Posterior vena cava (tissue), 2 donors: ENCODE measurements at regions not wholly inside any gene's neighbourhood (a gene's known extent, or its start where the extent isn't known, plus 50 kb on each side); places are given as distances from the start of the nearest gene placed in this dataset.

Experiments
- DNase-seq: peaks from one replicate; pipeline ENCODE4 v3.0.0-alpha.2; 2020; ENCODE audit warnings: low spot score
- intact Hi-C, 2 donors: fragments of 100-400 bp; cut with DNase I; formaldehyde crosslinking; loops; one replicate each; pipeline versions ENCODE4 v1.14.1 to v1.14.2; 2022 to 2023
- donor health status: DM: yes; HTN: yes; CAD: no.
- donor health status: DM: yes; HTN: yes; CAD: no.

DNA sequence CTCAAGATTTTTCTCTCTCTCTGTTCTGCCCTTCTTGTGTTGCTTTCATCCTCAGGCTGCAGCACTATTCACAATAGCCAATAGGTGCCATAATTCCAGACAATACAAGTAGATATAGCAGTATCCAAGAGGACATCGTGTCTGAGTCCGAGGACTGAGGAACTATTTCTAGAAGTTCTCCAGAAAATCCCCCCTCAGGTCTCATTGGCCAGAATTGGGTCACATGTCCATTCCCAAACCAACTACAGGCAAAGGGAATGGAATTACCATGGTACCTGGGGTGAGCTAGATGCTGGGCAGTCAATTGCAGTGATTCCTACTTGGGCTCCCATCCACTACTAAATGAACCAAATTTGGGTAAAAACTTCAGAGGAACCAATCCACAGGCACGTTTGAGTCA, 301.9 kb upstream of the RASGEF1B start:
- intact Hi-C loops = no loop called here
- DNase-seq = no peak

DNA sequence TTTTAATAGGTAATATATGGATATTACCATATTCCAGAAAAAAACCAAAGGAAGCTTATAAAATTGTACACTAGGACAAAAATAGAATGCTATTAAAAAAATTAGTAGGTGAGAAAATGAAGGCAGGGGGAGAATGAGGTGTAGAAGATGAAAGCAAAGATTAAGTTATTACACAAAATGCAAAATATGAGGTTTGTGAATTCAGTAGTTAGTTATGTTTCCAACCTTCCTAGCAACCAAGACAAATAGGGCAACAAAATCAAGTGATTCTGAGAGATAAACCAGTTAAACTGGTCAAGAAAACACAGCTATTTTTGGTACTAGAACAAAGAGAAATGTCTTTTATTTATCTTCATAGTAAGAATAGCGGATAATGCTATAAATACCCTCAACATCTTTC, 300.0 kb upstream of the RASGEF1B start:
- intact Hi-C loops = no loop called here

DNA sequence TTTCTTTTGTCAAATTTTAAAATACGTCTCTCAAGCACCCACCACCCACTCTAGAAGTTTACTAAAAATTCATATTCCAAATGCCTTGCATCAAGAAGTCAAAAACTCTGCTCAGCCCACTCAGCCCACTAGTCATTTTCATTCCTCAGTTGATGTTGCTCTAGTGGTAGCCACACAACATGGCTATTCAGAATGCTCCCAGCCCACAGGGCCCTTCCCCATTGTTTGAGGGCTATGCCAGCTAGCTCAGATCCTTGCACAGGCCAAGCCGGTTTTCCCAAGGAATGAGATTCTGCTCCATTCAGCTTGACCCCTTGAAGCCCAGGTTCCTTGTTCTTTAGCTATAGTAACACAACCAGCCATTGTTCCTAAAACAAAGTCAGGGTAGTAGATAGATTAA, 297.5 kb upstream of the RASGEF1B start:
- intact Hi-C loops = no loop called here
- DNase-seq = no peak

More for the DNA sequence above, 300.0 kb upstream of the RASGEF1B start:
- DNase-seq = no peak

DNA sequence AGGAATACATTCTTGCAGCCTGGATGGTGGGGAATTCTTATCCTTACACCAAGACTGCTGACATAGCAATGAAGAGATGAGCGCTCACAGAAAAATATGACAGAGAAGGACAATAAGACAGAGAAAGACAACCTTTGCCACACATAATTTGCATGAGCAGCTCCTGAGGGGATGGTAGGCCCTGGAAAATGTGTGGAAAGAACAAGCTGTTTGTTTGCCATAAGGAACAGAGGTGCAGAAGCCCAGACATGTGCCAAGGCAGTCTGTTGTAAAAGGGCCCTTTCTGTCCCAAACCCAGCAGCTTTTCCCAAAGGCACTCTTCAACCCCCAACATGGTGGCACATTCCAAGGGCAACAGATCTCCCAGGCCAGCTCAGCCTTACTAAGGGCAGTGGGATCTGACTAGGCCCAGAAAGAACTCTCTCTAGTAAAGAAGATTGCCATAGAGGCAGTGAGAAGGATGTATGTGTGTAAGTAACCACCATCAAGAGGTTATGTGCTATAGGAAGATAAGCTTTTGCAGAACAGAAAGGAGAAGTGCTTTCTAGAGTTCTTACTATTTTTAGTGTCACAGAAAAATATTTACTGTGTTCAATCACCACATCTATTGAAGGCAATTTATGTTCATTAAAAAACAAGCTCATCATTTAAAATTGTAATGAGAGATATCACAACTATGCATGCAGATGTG, 287.0 kb upstream of the RASGEF1B start:
- DNase-seq = no peak
- intact Hi-C loops = loop anchor here in 1 of 2 donors (1.0 kb wide), 1 partner anchor 40 kb away; no protein-coding TSS in a partner anchor

DNA sequence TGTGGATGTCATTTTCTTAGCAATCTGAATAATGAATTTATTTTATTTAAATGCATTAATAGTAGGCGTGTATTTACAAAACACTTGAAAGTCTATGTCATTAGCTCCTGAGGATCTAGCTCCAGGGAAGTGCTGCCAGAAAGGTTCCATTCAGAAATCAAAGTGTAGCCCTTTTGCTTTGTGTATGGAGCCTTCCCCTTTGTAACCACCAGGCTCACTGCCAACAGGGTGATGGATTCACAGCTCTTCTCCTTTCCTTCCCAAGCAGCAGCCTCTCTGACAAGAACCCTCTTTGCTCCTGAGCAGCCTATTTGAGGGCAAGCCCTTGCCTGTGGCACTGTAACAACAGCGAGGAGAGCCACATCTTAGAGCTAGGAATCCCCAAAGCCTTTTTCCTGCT, 286.0 kb upstream of the RASGEF1B start:
- no peak for DNase-seq
- intact Hi-C loops = no loop called here

DNA sequence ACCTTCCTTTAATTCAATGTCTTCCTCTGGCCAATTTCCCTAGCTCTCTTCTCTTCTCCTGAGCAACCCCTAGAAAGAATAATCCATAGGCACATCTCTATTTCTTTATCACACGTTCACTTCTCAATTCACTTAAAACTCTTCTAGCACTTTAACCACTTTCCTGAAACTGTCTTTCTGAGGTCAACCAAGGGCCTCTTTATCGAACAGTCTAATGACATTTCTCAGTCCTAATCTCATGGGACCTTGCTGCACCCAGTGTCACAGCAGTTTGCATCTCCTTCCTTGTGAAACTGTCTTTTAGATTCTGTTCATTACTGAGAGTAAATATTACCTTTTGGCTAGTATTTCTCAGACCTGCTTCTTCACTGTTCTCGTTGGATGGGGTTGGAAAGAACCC, 285.3 kb upstream of the RASGEF1B start:
- no peak for DNase-seq

DNA sequence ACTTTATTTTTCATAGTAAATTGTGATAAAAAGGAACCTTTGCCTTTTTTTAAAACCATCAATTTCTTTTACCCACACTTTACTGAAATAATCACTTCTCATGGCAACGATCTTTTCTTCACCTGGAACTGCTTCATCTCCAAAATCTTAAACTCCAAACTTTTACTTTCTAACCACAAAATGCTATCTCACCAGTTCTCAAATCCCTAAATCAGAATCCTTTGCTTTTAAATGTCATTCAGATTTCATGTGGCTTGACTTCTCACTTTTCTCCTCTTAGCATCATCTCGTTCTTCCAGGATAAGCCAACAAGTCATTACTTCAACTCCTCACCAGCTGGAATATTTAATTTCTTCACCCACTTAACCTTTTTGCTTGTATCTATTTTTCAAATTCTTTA, 284.3 kb upstream of the RASGEF1B start:
- DNase-seq = no peak
- intact Hi-C loops = no loop called here

More for the DNA sequence above, 285.3 kb upstream of the RASGEF1B start:
- intact Hi-C loops = no loop called here

DNA sequence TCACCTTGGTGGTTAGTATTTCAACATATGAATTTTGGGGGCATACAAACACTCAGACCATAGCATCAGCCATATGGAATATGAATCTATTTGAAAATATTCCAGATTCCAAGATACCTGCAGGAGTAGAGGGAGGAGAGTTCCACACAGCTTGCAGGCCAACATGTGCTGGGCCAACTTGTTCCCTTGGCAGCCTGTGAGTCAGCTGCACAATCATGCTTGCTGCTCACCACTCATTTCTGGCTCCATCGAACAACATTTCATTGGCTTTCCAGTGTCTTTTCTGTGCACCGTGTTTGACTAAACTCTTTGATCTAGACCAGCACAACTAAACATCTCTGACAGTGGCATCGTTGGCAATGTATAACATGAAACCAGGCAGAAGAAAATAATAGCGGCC, 282.5 kb upstream of the RASGEF1B start:
- intact Hi-C loops = no loop called here
- no peak for DNase-seq

DNA sequence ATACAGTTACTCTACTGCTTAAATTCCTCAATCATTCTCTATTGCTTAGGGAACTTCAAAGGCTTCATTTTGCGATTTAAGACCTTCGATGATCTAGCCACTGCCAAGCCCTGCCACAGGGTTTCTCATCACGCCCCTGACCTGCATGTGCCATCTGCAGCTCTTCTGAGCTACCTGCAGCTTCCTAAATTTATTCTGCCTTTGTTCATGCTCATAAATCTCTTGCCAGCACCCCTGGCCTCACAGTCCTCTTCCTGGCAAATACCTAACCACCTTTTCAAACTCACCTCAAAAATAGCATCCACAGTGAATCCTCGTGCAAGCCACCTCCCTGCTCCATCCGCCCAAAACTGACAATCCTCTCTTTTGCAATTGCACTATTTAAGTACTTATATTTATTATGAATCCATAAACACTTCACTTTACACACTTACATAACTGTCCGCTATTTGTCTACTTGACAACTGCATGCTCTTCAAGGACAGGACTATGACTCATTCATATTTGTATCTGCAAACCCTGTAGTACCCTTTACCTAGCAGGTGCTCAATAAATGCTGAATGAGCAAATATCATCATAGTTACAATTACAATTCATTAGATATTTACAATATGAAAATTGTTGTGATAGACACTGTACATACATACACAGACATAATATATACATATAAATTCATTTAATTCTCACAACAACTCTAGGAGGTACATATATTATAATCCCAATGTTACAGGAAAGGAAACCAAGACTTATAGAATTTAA, 280.0 kb upstream of the RASGEF1B start:
- intact Hi-C loops = no loop called here
- DNase-seq = no peak

DNA sequence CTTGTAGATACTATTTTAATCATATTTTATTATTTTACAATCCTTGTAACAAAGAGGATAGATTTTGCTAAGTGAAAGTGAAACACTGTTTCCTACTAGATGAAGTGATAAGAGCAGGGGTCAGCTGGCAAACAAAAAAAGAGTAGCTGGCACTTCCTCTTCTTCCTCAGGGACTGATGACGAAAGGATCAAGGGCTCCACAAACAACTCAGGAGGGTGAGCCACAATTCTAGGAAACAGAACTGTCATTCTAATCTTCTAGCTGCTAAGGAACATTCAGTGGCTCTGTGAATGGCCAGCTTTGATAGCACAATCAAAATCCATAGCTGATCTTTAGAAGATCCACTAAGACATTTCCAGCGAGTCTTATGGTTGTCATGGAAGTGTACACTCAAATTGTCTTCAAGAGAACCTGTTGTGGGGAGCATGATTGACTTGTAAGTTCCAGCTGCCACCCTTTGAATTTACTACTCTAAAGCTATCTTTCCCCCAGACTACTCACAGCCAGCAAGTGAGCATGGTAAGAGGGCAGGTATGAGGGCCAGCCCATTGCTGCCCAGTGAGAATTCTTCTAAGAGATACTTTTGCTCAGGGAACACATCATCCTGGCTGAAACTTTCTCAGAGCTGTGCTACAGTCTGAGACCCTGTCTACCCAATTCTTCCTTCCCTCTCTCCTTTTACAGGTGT, 275.7 kb upstream of the RASGEF1B start:
- intact Hi-C loops = no loop called here
- DNase-seq = no peak

DNA sequence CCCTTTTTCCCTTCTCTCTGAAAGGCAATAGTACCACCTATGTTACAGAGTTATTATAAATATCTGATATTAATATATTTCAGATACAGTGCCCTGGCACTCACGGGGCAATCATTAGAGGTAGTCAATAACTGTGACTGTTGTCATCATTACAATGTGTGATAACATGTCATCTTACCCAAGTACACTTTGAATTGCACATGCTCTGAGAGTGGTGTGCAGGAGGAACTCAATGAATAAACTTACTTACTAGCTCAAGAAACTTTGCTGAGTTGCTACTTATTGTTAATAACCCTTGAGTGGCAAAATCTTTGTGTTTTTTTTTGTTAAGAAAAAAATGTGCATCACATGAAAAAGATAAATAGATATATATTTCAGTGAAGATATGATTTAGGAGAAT, 275.1 kb upstream of the RASGEF1B start:
- intact Hi-C loops = no loop called here
- no peak for DNase-seq

DNA sequence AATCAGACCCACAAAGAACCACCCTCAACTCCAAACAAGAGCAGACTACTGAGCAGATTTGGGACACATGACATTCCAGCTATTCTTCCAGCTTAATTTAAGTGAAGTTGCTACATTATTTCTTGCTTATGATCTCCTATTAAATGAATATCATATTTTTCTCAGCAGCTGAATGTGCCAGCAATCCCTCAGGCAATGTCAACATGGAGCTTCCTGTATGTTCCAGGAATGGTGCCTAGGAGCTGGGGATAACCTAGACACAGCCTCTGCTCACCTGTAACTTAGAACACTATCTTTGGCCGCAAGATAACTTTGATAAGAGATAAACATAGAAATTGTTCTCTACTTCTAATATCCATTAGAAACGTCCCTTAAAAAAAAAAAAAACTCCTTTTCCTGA, 274.4 kb upstream of the RASGEF1B start:
- no peak for DNase-seq
- intact Hi-C loops = no loop called here

DNA sequence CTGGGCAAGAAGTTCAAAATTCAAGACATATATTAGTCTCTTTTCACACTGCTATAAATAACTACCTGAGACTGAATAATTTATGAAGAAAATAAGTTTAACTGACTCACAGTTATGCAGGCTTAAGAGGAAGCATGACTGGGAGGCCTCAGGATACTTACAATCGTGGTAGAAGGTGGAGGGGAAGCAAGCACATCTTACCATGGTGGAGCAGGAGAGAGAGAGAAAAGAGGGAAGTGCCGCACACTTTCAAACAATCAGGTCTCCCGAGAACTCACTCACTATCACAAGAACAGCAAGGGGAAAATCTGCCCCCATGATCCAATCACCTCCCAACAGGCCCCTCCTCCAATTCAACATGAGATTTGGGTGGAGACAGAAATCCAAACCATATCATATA, 273.3 kb upstream of the RASGEF1B start:
- DNase-seq = no peak
- intact Hi-C loops = no loop called here

DNA sequence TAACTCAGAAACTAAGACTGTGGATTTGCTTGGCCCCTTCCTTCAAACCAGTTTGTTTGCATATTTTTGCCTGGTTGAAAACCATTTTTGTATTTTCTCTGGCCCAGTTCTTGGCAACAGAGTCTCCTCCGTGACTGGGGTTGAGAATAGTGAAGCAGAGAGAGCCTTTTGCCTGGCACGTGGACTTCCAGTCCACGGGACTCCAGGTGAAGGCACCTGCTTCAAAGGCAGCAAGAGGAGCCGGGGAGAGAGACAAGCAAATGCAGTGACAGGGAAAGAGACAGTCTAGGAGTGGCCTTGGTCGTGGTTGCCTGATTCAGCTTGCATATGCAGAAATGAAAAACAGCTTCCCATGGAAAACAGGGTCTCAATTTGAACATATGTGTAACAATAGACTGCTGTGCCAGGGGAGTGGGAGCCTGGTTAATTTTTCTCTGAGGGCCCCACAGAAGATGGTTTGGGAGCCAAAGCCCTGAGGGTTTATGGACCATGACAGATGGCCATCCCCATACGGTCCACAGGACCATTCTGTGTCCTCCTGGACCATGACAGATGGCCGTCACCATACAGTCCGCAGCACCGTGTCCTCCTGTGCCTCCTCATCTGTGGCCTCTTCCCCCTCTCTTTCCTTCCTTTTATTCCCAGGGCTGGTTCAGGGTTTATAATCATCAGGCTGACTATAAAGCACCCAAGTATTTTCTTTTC, 272.2 kb upstream of the RASGEF1B start:
- DNase-seq = no peak

DNA sequence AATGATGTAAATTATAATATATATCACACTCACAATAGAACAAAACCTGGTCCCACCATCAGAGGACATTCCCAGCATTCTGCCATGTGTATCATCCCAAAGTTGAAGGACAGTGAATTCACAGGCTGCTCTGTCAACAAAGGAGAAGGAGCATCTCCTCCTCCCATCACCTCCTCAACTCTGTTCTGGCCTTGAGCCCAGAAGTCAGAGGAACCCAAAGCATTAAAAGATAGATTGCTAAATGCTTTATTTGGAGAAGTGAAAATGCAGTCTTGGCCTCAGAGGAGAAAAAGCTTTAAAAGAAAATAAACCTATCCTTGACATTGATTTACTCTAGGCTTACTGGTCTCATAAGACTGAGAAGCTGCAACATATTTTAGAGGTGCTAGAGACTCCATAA, 268.8 kb upstream of the RASGEF1B start:
- no peak for DNase-seq
- intact Hi-C loops = no loop called here

More for the DNA sequence above, 272.2 kb upstream of the RASGEF1B start:
- intact Hi-C loops = no loop called here

DNA sequence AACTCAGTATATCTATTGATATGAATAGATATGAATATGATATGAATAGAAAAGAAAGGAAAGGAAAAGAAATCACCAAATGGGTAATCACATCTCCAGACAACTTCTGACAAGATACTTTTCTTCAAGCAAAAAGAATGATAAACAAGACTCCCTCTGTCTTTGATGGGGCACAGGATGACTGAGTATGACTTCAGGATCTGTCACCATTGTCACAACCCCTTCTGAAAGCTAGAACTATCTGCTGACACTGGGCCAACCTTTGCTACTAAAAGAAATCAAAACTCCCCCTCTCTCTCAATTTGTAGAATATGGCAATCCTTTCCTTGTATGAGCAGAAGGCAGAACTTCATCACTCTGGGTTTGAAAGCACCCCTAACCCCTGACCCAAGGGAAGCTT, 267.2 kb upstream of the RASGEF1B start:
- DNase-seq = no peak
- intact Hi-C loops = no loop called here

DNA sequence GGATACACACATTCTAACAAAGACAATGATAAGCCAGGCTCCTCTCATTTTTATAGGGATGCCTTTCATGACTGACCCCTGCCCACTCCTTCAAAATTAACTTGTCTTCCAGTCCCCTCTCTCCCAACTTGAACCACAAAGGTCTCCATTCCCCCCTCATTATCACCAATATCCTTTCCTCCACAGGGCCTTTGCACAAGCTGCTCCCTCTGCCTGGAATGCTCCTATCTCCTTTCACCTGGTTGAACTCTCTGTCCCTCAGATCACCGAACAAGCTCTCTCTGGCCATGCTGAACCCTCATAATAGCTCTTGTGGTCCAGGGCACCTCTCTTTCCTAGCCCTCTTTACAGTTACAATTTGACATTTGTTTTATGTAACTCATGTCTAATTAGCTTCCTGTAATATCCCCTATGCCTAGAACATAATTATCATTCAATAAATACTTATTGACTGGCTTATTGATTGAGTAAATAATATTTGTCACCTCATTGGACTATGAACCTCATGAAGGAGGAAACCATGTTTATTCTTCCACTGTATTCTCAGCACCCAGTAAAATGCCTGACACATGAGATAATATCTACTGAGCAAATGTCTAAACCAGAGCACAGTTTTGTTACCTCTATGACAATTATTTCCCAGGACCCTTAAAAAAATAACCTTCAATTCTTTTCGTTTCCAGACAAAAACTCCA, 266.3 kb upstream of the RASGEF1B start:
- no peak for DNase-seq
- intact Hi-C loops = no loop called here

DNA sequence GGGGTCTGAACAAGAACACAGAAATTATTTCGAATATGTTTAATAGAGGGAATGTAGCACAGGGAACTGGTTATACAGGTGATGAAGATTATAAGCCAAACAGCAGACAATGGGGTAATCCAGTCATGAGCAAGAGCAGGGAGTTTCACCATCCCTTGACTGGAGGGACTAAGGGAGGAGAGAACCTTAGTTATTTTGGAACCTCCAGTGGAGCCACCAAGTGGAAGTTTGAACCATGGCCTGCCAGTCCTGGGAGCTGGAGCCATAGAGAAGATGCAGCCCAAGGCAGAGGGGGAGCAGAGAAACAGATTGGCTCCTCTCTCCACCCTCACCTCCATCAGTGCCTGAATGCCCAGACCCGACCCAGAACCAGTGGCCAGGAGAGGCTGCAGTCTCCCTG, 264.6 kb upstream of the RASGEF1B start:
- intact Hi-C loops = no loop called here

DNA sequence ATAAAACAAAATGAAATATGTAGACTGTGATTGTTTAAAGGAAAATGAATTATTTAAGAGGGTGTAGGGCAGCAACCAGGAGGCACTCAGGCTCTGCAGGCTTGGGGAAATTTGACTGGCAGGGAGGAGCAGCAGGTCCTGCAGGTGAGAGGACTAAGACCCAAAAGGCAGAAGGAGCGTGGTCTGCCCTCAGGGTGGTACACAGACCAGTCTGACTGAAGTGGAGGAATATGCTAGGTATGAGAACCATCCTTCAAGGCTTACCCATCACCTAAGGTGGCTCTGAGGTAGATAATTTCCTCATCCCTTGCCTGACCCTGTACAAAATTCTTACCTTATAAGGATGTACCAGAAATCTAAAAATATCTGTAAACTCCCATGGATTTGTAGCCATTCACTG, 261.3 kb upstream of the RASGEF1B start:
- DNase-seq = no peak
- intact Hi-C loops = no loop called here

More for the DNA sequence above, 264.6 kb upstream of the RASGEF1B start:
- DNase-seq = no peak
